Omental fat pad (tissue), 3 donors: ENCODE measurements at regions not wholly inside any gene's neighbourhood (a gene's known extent, or its start where the extent isn't known, plus 50 kb on each side); places are given as distances from the start of the nearest gene placed in this dataset.

Source experiments
- ATAC-seq: fragments of 150-250 bp; one replicate; pipeline ENCODE4 v1.9.1; 2016; ENCODE audit warnings: mild to moderate bottlenecking, moderate library complexity; ENCODE audit not compliant: low FRiP score
- DNase-seq: peaks from one replicate; pipeline ENCODE4 v3.0.0-alpha.2; 2019; ENCODE audit warnings: low spot score
- CTCF ChIP-seq, 3 donors: fragments of 450-650 bp; IDR thresholded peaks; one replicate each; pipeline ENCODE4 v1.5.1; 2016 to 2017; ENCODE audit warnings: antibody characterized with exemption in 3 of 3, mild to moderate bottlenecking in 3 of 3, moderate library complexity in 2 of 3

DNA sequence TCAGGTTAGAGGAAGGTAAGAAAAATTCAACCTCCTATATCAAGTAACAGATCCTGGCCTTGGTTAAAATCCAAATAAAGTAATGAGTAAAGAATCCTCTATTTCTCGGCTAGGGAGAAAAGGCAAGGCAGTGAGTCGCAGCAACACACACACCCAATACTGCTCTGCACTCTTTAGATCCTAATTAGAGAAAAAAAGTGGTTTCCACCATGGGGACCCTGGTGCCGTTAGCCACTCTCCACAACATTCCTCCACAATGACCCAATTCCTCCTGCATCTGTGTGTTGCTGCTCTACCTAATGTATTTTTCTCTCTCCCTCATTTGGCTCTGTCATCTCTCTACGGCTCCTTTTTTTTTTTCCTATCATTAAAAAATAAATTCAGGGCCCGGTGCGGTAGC, 462.7 kb downstream of the METTL4 start:
- no peak for ATAC-seq
- DNase-seq = no peak
- TF ChIP-seq CTCF (IDR thresholded peaks at IDR 0.05) = no peak

- ATAC-seq (no peak), DNase-seq (no peak)
- TF ChIP-seq CTCF (IDR thresholded peaks at IDR 0.05) = no peak
Measured at GRCh38 chr18:2111456-2111855, 459.8 kb downstream of the METTL4 start.

GRCh38 chr18:2112435-2113045, 458.8 kb downstream of the METTL4 start:
- TF ChIP-seq CTCF (IDR thresholded peaks at IDR 0.05) = no peak
- no peak for DNase-seq
- peak; percentile 54 for ATAC-seq

GRCh38 chr18:2114289-2114688, 457.0 kb downstream of the METTL4 start:
- TF ChIP-seq CTCF (IDR thresholded peaks at IDR 0.05) = no peak
- ATAC-seq = no peak

DNA sequence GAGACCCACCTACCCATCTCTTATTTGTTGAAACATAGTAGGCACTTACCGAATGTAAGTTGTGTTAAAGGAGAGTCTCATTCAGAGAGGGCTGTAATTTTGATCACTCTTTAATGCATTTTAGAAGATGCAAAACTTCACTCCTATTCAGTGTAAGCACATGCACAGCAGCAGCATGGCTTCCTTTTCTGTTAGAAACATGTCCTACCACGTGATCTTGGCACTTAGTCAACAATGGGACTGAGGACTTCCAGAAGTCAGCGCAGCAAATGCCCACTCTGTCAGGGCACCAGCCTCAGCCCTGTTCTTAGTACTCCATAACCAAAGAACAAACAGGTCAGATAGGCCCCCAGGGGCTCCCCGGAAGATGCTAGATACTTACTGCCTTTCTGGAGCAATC, 456.5 kb downstream of the METTL4 start:
- no peak for DNase-seq
- ATAC-seq = no peak
- TF ChIP-seq CTCF (IDR thresholded peaks at IDR 0.05) = no peak

More at GRCh38 chr18:2114289-2114688, 457.0 kb downstream of the METTL4 start:
- no peak for DNase-seq

GRCh38 chr18:2121224-2121623, 450.1 kb downstream of the METTL4 start:
- ATAC-seq (no peak), DNase-seq (no peak)
- TF ChIP-seq CTCF (IDR thresholded peaks at IDR 0.05) = no peak

GRCh38 chr18:2123077-2123476, 448.2 kb downstream of the METTL4 start:
- ATAC-seq = no peak
- DNase-seq = no peak
- no peak for TF ChIP-seq CTCF (IDR thresholded peaks at IDR 0.05)
